Anterior cingulate cortex (tissue), 58 donors: ENCODE measurements at regions not wholly inside any gene's neighbourhood (a gene's known extent, or its start where the extent isn't known, plus 50 kb on each side); places are given as distances from the start of the nearest gene placed in this dataset.
"Not testable (repeated sequence)": the region's sequence is repeated elsewhere in the genome, so short reads cannot be mapped to it uniquely, and the experiment has no call there.

Experiments used
- DNase-seq, 58 donors: peaks; one replicate each; lab custom pipeline; 2025; lab: John Stamatoyannopoulos, UW

GRCh38 chr2:51921076-51921475 lies 889.1 kb upstream of the NRXN1 start:
- DNase-seq: no peak

GRCh38 chr2:51920509-51920908 lies 888.6 kb upstream of the NRXN1 start:
- DNase-seq: no peak

GRCh38 chr2:51919395-51919794 lies 887.5 kb upstream of the NRXN1 start:
- DNase-seq: no peak

- no peak for DNase-seq
These were observed 886.2 kb upstream of the NRXN1 start for GRCh38 chr2:51918113-51918512.

- DNase-seq: no peak
These were observed 871.8 kb upstream of the NRXN1 start for GRCh38 chr2:51903728-51904127.

GRCh38 chr2:51899643-51900042 lies 867.7 kb upstream of the NRXN1 start:
- no peak for DNase-seq

GRCh38 chr2:51894584-51894983 lies 862.7 kb upstream of the NRXN1 start:
- DNase-seq: not testable (repeated sequence)

GRCh38 chr2:51888120-51888519 lies 856.2 kb upstream of the NRXN1 start:
- no peak for DNase-seq

- no peak for DNase-seq
These were observed 849.7 kb upstream of the NRXN1 start for GRCh38 chr2:51881673-51882072.

- no peak for DNase-seq
These were observed 848.2 kb upstream of the NRXN1 start for GRCh38 chr2:51880153-51880552.

- no peak for DNase-seq
These were observed 834.4 kb upstream of the NRXN1 start for GRCh38 chr2:51866361-51866760.

GRCh38 chr2:51859260-51859659 lies 827.3 kb upstream of the NRXN1 start:
- no peak for DNase-seq

- DNase-seq: no peak
These were observed 823.8 kb upstream of the NRXN1 start for GRCh38 chr2:51855683-51856082.

- no peak for DNase-seq
These were observed 814.9 kb upstream of the NRXN1 start for GRCh38 chr2:51846796-51847195.

GRCh38 chr2:51846018-51846417 lies 814.1 kb upstream of the NRXN1 start:
- no peak for DNase-seq

- DNase-seq: no peak
These were observed 812.7 kb upstream of the NRXN1 start for GRCh38 chr2:51844596-51844995.

- no peak for DNase-seq
These were observed 797.5 kb upstream of the NRXN1 start for GRCh38 chr2:51829477-51829876.

- no peak for DNase-seq
These were observed 793.9 kb upstream of the NRXN1 start for GRCh38 chr2:51825823-51826222.

- no peak for DNase-seq
These were observed 781.3 kb upstream of the NRXN1 start for GRCh38 chr2:51813247-51813646.

- no peak for DNase-seq
These were observed 780.4 kb upstream of the NRXN1 start for GRCh38 chr2:51812138-51812866.

- DNase-seq: no peak
These were observed 778.3 kb upstream of the NRXN1 start for GRCh38 chr2:51810197-51810596.

- no peak for DNase-seq
These were observed 775.3 kb upstream of the NRXN1 start for GRCh38 chr2:51807229-51807628.
